ENCODE measurements at regions not wholly inside any gene's neighbourhood (a gene's known extent, or its start where the extent isn't known, plus 50 kb on each side); places are given as distances from the start of the nearest gene placed in this dataset.

DNA sequence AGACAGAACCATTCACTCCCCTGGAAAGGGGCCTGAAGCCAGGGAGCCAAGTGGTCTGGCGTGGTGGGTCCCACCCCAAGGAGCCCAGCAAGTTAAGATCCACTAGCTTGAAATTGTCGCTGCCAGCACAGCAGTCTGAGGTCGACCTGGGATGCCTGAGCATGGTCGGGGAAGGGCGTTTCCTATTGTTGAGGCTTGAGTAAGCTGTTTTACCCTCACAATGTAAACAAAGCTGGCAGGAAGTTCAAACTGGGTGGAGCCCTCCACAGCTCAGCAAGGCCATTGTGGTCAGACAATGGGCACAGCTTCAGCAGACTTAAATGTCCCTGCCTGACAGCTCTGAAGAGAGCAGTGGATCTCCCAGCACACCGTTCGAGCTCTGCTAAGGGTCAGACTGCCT is 195.6 kb upstream of the DACH1 start:
- Histone ChIP-seq H3K4me3 (no peak overlapping the region), H4K20me1 (ENCODE audit: control insufficient read depth, insufficient read depth) (no peaks in the 10 kb centered on the region), H3K4me1 (ENCODE audit: control insufficient read depth, insufficient read depth, low read length) (no peaks in the 10 kb centered on the region), H3K27me3 (replicated peaks in 1 of 2; ENCODE audit: control insufficient read depth in 2 of 2, insufficient read depth in 2 of 2, low read length in 1 of 2) (no peaks in the 10 kb centered on the region), H3K27ac (ENCODE audit: control insufficient read depth, insufficient read depth) (no peak overlapping the region), H3K9ac (ENCODE audit: control insufficient read depth, insufficient read depth, low read length) (no peak overlapping the region), H3K4me2 (ENCODE audit: control insufficient read depth, insufficient read depth) (no peak overlapping the region), H3K79me2 (ENCODE audit: control insufficient read depth, insufficient read depth, low read length) (no peaks in the 10 kb centered on the region), H2AFZ (ENCODE audit: control insufficient read depth, low read depth, low read length) (no peak overlapping the region), H3K36me3 (ENCODE audit: control insufficient read depth in 2 of 2, insufficient read depth in 2 of 2, low read length in 1 of 2) (no peaks in the 10 kb centered on the region), H3K9me3 (replicated peaks; ENCODE audit: control insufficient read depth, insufficient read depth, low read length) (no peaks in the 10 kb centered on the region)
- no peak for FAIRE-seq
- no peak for DNase-seq (ENCODE audit: low read depth, low spot score)
- ChIA-PET SMC1A (ENCODE audit: uncharacterized antibody, unreplicated experiment) (no interaction called here), POLR2A (no interaction called here), CTCF (no interaction called here), RAD21 (ENCODE audit: unreplicated experiment) (no interaction called here)
- no TSS peak for BruUV-seq (replicated peaks)
- WGBS (ENCODE audit: insufficient coverage, insufficient replicate concordance, low lambda C conversion rate, missing lambda C conversion rate), result 2% methylated on average over 7 of the region's 7 CpGs
- intact Hi-C loops (cut with micrococcal nuclease; ENCODE audit: unreplicated experiment) (no loop called here), in situ Hi-C loops (cut with MboI) (no loop called here)
- no peak for ATAC-seq
- TF ChIP-seq SIN3A (IDR thresholded peaks at IDR 0.05; ENCODE audit: low read depth, low read length), result no peak
- TF ChIP-seq GABPA (IDR thresholded peaks at IDR 0.05; ENCODE audit: low read depth), result no peak
- TF ChIP-seq HDGF (IDR thresholded peaks at IDR 0.05), result no peak
- no peak for TF ChIP-seq RCOR1 (conservative IDR thresholded peaks at IDR 0.05; ENCODE audit: low read depth, low read length)
- TF ChIP-seq FOXK2 (IDR thresholded peaks at IDR 0.05), result no peak
- TF ChIP-seq TARDBP (IDR thresholded peaks at IDR 0.05; ENCODE audit: borderline replicate concordance), result no peak
- TF ChIP-seq, protein P1, sequence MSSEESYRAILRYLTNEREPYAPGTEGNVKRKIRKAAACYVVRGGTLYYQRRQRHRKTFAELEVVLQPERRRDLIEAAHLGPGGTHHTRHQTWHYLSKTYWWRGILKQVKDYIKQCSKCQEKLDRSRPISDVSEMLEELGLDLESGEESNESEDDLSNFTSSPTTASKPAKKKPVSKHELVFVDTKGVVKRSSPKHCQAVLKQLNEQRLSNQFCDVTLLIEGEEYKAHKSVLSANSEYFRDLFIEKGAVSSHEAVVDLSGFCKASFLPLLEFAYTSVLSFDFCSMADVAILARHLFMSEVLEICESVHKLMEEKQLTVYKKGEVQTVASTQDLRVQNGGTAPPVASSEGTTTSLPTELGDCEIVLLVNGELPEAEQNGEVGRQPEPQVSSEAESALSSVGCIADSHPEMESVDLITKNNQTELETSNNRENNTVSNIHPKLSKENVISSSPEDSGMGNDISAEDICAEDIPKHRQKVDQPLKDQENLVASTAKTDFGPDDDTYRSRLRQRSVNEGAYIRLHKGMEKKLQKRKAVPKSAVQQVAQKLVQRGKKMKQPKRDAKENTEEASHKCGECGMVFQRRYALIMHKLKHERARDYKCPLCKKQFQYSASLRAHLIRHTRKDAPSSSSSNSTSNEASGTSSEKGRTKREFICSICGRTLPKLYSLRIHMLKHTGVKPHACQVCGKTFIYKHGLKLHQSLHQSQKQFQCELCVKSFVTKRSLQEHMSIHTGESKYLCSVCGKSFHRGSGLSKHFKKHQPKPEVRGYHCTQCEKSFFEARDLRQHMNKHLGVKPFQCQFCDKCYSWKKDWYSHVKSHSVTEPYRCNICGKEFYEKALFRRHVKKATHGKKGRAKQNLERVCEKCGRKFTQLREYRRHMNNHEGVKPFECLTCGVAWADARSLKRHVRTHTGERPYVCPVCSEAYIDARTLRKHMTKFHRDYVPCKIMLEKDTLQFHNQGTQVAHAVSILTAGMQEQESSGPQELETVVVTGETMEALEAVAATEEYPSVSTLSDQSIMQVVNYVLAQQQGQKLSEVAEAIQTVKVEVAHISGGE (CRISPR knock-in tag; IDR thresholded peaks at IDR 0.05), result no peak
- no peak for TF ChIP-seq POU2F2 (IDR thresholded peaks at IDR 0.05; ENCODE audit: borderline replicate concordance, low read depth, low read length)
- no peak for TF ChIP-seq ZNF384 (IDR thresholded peaks at IDR 0.05; ENCODE audit: borderline replicate concordance, low read depth, low read length)
- no peak for TF ChIP-seq IKZF1 (conservative IDR thresholded peaks at IDR 0.05)
- TF ChIP-seq PBX3 (IDR thresholded peaks at IDR 0.05; ENCODE audit: insufficient replicate concordance, low read depth, low read length), result no peak
- TF ChIP-seq TCF12 (IDR thresholded peaks at IDR 0.05; ENCODE audit: low read depth, low read length), result no peak
- TF ChIP-seq CBX3 (IDR thresholded peaks at IDR 0.05; ENCODE audit: borderline replicate concordance, low read depth), result no peak
- TF ChIP-seq TBL1XR1 (IDR thresholded peaks at IDR 0.05; ENCODE audit: low read depth, low read length), result no peak
- TF ChIP-seq REST (IDR thresholded peaks at IDR 0.05; ENCODE audit: low read depth, low read length), result no peak
